Smooth muscle cell (in vitro differentiated cells): ENCODE measurements at regions not wholly inside any gene's neighbourhood (a gene's known extent, or its start where the extent isn't known, plus 50 kb on each side); places are given as distances from the start of the nearest gene placed in this dataset.

Experiments used
- DNase-seq: peaks from one replicate; lab custom pipeline; 2025; ENCODE audit not compliant: unreplicated experiment; lab: John Stamatoyannopoulos, UW
- H2AFZ ChIP-seq: fragments of 200-600 bp; sonication (generic); 2 replicates; pipeline ENCODE4 v1.6.0; 2016; ENCODE audit warnings: antibody characterized with exemption, low read depth, mild to moderate bottlenecking
- H3F3A ChIP-seq: fragments of 200-600 bp; sonication (generic); 2 replicates; pipeline ENCODE4 v1.6.0; 2017; ENCODE audit warnings: antibody characterized with exemption, low read depth
- H3K27ac ChIP-seq: fragments of 200-600 bp; sonication (generic); 2 replicates; pipeline ENCODE4 v1.5.1; 2016; ENCODE audit warnings: low read depth, mild to moderate bottlenecking
- H3K27me3 ChIP-seq: fragments of 200-600 bp; sonication (generic); 2 replicates; pipeline ENCODE4 v1.6.1; 2016; ENCODE audit warnings: low read depth, mild to moderate bottlenecking
- H3K36me3 ChIP-seq: fragments of 200-600 bp; sonication (generic); 2 replicates; pipeline ENCODE4 v1.5.1; 2016; ENCODE audit warnings: low read depth
- H3K4me1 ChIP-seq: fragments of 200-600 bp; sonication (generic); 2 replicates; pipeline ENCODE4 v1.5.1; 2016; ENCODE audit warnings: low read depth
- H3K4me2 ChIP-seq: fragments of 200-600 bp; sonication (generic); 2 replicates; pipeline ENCODE4 v1.6.0; 2016; ENCODE audit warnings: mild to moderate bottlenecking
- H3K4me3 ChIP-seq: fragments of 200-600 bp; sonication (generic); 2 replicates; pipeline ENCODE4 v1.5.1; 2016; ENCODE audit warnings: mild to moderate bottlenecking
- H3K79me2 ChIP-seq: fragments of 200-600 bp; sonication (generic); 2 replicates; pipeline ENCODE4 v1.6.0; 2016; ENCODE audit warnings: low read depth, mild to moderate bottlenecking
- H3K9ac ChIP-seq: fragments of 200-600 bp; sonication (generic); 2 replicates; pipeline ENCODE4 v1.6.0; 2016; ENCODE audit warnings: low read depth
- H3K9me3 ChIP-seq: fragments of 200-600 bp; sonication (generic); replicated peaks from 2 replicates; pipeline ENCODE4 v1.5.1; 2016; ENCODE audit warnings: low read depth
- H4K20me1 ChIP-seq: fragments of 200-600 bp; sonication (generic); 2 replicates; pipeline ENCODE4 v1.6.0; 2016; ENCODE audit warnings: low read depth
- WGBS: methylation state at CpG from one replicate; pipeline ENCODE4 v1.1.7; 2016; ENCODE audit warnings: low lambda C conversion rate; 5-methylcytosine and 5-hydroxymethylcytosine counted together
- TF ChIP-seq, protein P1 (sequence below): fragments of 200-600 bp; sonication (generic); IDR thresholded peaks from 2 replicates; pipeline ENCODE4 v1.5.1; 2017; ENCODE audit warnings: borderline replicate concordance, mild to moderate bottlenecking, antibody characterized with exemption; ENCODE audit not compliant: insufficient read depth, poor library complexity, severe bottlenecking

DNA sequence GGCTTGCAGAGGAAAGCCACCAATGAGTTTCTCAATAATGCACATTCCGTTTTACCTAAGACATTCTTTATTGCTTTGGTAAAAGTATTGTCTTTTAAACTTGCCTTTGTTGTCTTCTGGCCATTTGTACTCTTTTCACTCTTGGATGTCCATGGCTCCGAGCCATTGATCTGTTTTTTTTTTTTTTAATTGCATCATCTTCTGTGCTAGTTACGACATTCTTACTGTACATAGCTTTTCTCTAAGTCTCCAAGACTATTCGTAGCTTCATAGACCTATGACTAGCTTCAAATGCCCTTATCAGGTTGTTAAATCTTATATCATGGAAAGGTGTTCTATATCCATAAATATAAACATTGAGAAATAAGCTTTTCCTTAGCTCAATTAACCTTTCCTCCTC lies 1522.6 kb downstream of the FAM181B start:
- WGBS = 87% methylated on average over 4 of the region's 4 CpGs
- no peaks in the 10 kb centered on the region for H3K9me3 ChIP-seq
- no peak overlapping the region for H3K9ac ChIP-seq
- no peaks in the 10 kb centered on the region for H3K36me3 ChIP-seq
- H3K4me2 ChIP-seq = no peak overlapping the region
- DNase-seq = no peak
- H2AFZ ChIP-seq = no peak overlapping the region
- TF ChIP-seq, protein P1, sequence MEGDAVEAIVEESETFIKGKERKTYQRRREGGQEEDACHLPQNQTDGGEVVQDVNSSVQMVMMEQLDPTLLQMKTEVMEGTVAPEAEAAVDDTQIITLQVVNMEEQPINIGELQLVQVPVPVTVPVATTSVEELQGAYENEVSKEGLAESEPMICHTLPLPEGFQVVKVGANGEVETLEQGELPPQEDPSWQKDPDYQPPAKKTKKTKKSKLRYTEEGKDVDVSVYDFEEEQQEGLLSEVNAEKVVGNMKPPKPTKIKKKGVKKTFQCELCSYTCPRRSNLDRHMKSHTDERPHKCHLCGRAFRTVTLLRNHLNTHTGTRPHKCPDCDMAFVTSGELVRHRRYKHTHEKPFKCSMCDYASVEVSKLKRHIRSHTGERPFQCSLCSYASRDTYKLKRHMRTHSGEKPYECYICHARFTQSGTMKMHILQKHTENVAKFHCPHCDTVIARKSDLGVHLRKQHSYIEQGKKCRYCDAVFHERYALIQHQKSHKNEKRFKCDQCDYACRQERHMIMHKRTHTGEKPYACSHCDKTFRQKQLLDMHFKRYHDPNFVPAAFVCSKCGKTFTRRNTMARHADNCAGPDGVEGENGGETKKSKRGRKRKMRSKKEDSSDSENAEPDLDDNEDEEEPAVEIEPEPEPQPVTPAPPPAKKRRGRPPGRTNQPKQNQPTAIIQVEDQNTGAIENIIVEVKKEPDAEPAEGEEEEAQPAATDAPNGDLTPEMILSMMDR = no peak
- no peaks in the 10 kb centered on the region for H3F3A ChIP-seq
- no peak overlapping the region for H3K27ac ChIP-seq
- no peak overlapping the region for H3K4me3 ChIP-seq
- H4K20me1 ChIP-seq = no peaks in the 10 kb centered on the region
- no peaks in the 10 kb centered on the region for H3K79me2 ChIP-seq
- no peaks in the 10 kb centered on the region for H3K4me1 ChIP-seq
- H3K27me3 ChIP-seq = no peaks in the 10 kb centered on the region

DNA sequence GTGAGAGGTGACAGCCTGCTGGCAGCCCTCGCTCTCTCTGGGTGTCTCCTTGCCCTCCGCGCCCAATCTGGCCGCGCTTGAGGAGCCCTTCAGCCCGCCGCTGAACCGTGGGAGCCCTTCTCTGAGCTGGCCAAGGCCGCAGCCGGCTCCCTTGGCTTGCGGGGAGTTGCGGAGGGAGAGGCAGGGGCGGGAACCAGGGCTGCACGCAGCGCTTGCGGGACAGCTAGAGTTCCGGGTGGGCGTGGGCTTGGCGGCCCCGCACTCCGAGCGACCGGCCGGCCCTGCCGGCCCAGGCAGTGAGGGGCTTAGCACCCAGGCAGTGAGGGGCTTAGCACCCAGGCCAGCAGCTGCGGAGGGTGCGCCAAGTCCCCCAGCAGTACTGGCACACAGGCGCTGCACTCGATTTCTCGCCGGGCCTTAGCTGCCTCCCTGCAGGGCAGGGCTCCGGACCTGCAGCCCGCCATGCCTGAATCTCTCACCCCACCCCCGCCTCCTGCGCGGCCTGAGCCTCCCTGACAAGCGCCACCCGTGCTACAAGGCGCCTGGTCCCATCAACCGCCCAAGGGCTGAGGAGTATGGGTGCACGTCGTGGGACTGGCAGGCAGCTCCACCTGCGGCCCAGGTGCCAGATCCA lies 1526.1 kb downstream of the FAM181B start:
- Histone ChIP-seq H2AFZ (no peak overlapping the region), H3K9ac (no peak overlapping the region), H3K79me2 (no peaks in the 10 kb centered on the region), H3K4me1 (no peaks in the 10 kb centered on the region), H3K36me3 (no peaks in the 10 kb centered on the region), H3K27ac (no peak overlapping the region), H4K20me1 (no peaks in the 10 kb centered on the region), H3K4me3 (no peak overlapping the region), H3K27me3 (no peaks in the 10 kb centered on the region), H3K4me2 (no peak overlapping the region), H3K9me3 (no peaks in the 10 kb centered on the region), H3F3A (no peaks in the 10 kb centered on the region)
- DNase-seq = no peak
- TF ChIP-seq, protein P1 = no peak
- 94% methylated on average over 35 of the region's 43 CpGs for WGBS

DNA sequence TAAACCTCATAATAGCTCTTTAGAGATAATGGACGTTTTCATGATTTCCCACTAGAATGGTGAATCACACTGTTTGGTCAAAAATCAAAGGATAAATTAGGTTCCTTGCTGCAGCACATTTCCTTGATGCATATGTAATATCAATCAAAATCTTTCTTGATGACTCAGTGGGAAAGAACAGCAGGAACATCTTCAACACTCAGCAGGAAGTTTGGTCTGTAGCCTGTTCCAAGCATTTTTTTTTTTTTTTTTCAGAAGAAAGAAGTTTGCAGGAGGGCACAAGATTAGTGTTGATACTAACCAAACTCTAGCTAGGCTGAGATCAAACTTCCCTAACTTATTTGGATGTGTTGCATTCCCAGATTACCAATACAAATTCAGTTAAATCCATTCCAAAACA lies 1529.8 kb downstream of the FAM181B start:
- H3K79me2 ChIP-seq = no peaks in the 10 kb centered on the region
- DNase-seq = no peak
- H2AFZ ChIP-seq = no peak overlapping the region
- no peaks in the 10 kb centered on the region for H3K4me1 ChIP-seq
- H3K4me3 ChIP-seq = no peak overlapping the region
- no peaks in the 10 kb centered on the region for H3K36me3 ChIP-seq
- H3K9me3 ChIP-seq = no peaks in the 10 kb centered on the region
- TF ChIP-seq, protein P1 = no peak
- no peaks in the 10 kb centered on the region for H3K27me3 ChIP-seq
- no peaks in the 10 kb centered on the region for H3F3A ChIP-seq
- WGBS = 85% methylated on average over 1 of the region's 1 CpG
- no peaks in the 10 kb centered on the region for H4K20me1 ChIP-seq
- H3K27ac ChIP-seq = no peak overlapping the region
- H3K4me2 ChIP-seq = no peak overlapping the region
- H3K9ac ChIP-seq = no peak overlapping the region

DNA sequence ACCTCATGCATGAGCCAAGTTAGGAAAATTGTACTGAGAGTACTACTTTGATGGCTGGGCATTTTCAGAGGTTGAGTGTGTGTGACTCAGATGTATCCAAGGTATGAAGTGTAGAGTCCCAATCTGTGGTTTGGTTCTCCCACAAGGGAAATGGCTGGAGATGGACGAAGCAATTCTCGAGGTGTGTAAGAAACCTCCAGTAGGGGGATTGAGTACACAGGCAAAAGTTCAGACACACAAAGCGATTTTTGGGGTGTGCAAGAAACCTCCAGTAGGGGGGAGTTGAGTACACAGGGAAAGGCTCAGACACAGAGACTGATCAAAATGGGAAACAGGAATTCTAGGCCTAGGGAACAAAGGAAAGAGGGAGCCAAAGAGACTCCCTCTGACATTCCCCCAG lies 1536.3 kb downstream of the FAM181B start:
- H3K4me1 ChIP-seq = no peaks in the 10 kb centered on the region
- DNase-seq = no peak
- H3K27me3 ChIP-seq = no peaks in the 10 kb centered on the region
- no peak overlapping the region for H3K4me2 ChIP-seq
- no peak overlapping the region for H3K27ac ChIP-seq
- H3K9me3 ChIP-seq = no peaks in the 10 kb centered on the region
- no peak overlapping the region for H3K9ac ChIP-seq
- H2AFZ ChIP-seq = no peak overlapping the region
- no peaks in the 10 kb centered on the region for H3K79me2 ChIP-seq
- TF ChIP-seq, protein P1 = no peak
- 98% methylated on average over 3 of the region's 3 CpGs for WGBS
- no peaks in the 10 kb centered on the region for H3F3A ChIP-seq
- no peak overlapping the region for H3K4me3 ChIP-seq
- no peaks in the 10 kb centered on the region for H4K20me1 ChIP-seq
- H3K36me3 ChIP-seq = no peaks in the 10 kb centered on the region
